Calu3 (cell line): ENCODE measurements at regions not wholly inside any gene's neighbourhood (a gene's known extent, or its start where the extent isn't known, plus 50 kb on each side); places are given as distances from the start of the nearest gene placed in this dataset.

Source experiments
- BruUV-seq: library from RNA; stranded (reverse); fragments of 400-500 nt; replicated peaks from 2 replicates; lab custom pipeline; 2021; lab: Mats Ljungman, UMichigan
- CTCF ChIA-PET: fragments of 300-600 bp; sonication (Branson Sonifier 250); formaldehyde crosslinking; loops from one replicate; lab custom pipeline; 2022; ENCODE audit warnings: antibody characterized with exemption; lab: Charles Lee
- DNase-seq: peaks from one replicate; pipeline ENCODE4 v3.0.0; 2022
- H3K27ac Mint-ChIP-seq: one replicate; pipeline ENCODE4 v1.8.0; 2022; ENCODE audit warnings: mixed read lengths; ENCODE audit not compliant: unreplicated experiment
- H3K27me3 Mint-ChIP-seq: one replicate; pipeline ENCODE4 v1.8.0; 2022; ENCODE audit warnings: mixed read lengths; ENCODE audit not compliant: unreplicated experiment
- H3K36me3 Mint-ChIP-seq: one replicate; pipeline ENCODE4 v1.8.0; 2022; ENCODE audit warnings: mild to moderate bottlenecking, moderate library complexity, mixed read lengths; ENCODE audit not compliant: insufficient read depth, unreplicated experiment
- H3K4me1 Mint-ChIP-seq: one replicate; pipeline ENCODE4 v1.8.0; 2022; ENCODE audit warnings: mild to moderate bottlenecking, low read depth, mixed read lengths; ENCODE audit not compliant: unreplicated experiment
- H3K4me3 Mint-ChIP-seq: one replicate; pipeline ENCODE4 v1.8.0; 2022; ENCODE audit warnings: mild to moderate bottlenecking, low read depth, moderate library complexity, mixed read lengths; ENCODE audit not compliant: unreplicated experiment
- H3K9me3 Mint-ChIP-seq: one replicate; pipeline ENCODE4 v1.8.0; 2022; ENCODE audit warnings: low read depth, mixed read lengths; ENCODE audit not compliant: unreplicated experiment
- CTCF ChIP-seq: fragments of 200-600 bp; IDR thresholded peaks from one replicate; pipeline ENCODE4 v1.8.0; 2022; ENCODE audit warnings: antibody characterized with exemption; ENCODE audit not compliant: unreplicated experiment
- intact Hi-C: fragments of 100-400 bp; cut with micrococcal nuclease; formaldehyde crosslinking; loops from one replicate; pipeline ENCODE4 v1.10.0; 2022; ENCODE audit not compliant: unreplicated experiment

- intact Hi-C loops, result loop anchor here (5.0 to 10.0 kb wide), 3 partner anchors 121 to 411 kb away; partner anchors contain the start of gene MYO3A
- Mint-ChIP-seq H3K36me3 (no peaks in the 10 kb centered on the region), H3K27me3 (no peaks in the 10 kb centered on the region), H3K27ac (no peak overlapping the region), H3K4me3 (no peak overlapping the region), H3K4me1 (no peaks in the 10 kb centered on the region), H3K9me3 (no peaks in the 10 kb centered on the region)
- no TSS peak for BruUV-seq
- CTCF ChIA-PET, result no interaction called here
- no peak for TF ChIP-seq CTCF
- no peak for DNase-seq
Measured at GRCh38 chr10:25756784-25757183, 177.2 kb upstream of the MYO3A start.

- intact Hi-C loops, result loop anchor here (1.0 to 10.0 kb wide), 4 partner anchors 119 to 511 kb away; partner anchors contain the start of gene MYO3A
- Mint-ChIP-seq H3K4me3 (no peak overlapping the region), H3K27me3 (peaks cover 4% of the 10 kb centered on the region), H3K9me3 (no peaks in the 10 kb centered on the region), H3K4me1 (no peaks in the 10 kb centered on the region), H3K27ac (no peak overlapping the region), H3K36me3 (no peaks in the 10 kb centered on the region)
- CTCF ChIA-PET, result interaction anchor here (0.8 to 1.1 kb wide), 3 partner anchors 12 to 512 kb away, joined by 3 read pairs; no protein-coding TSS in a partner anchor
- no TSS peak for BruUV-seq
- DNase-seq, result peak; percentile 47
- no peak for TF ChIP-seq CTCF
Measured at GRCh38 chr10:25758041-25758457, 176.0 kb upstream of the MYO3A start.

- H3K4me3 Mint-ChIP-seq, result no peak overlapping the region
- CTCF ChIA-PET, result interaction anchor here (0.8 to 1.1 kb wide), 3 partner anchors 12 to 511 kb away, joined by 3 read pairs; no protein-coding TSS in a partner anchor
- no peaks in the 10 kb centered on the region for H3K36me3 Mint-ChIP-seq
- BruUV-seq, result no TSS peak
- intact Hi-C loops, result loop anchor here (1.0 to 10.0 kb wide), 4 partner anchors 119 to 511 kb away; partner anchors contain the start of gene MYO3A
- no peaks in the 10 kb centered on the region for H3K4me1 Mint-ChIP-seq
- no peak overlapping the region for H3K27ac Mint-ChIP-seq
- no peaks in the 10 kb centered on the region for H3K9me3 Mint-ChIP-seq
- H3K27me3 Mint-ChIP-seq, result peaks cover 8% of the 10 kb centered on the region
- no peak for DNase-seq
- no peak for TF ChIP-seq CTCF
Measured at GRCh38 chr10:25758511-25758910, 175.5 kb upstream of the MYO3A start.

- intact Hi-C loops, result no loop called here
- Mint-ChIP-seq H3K27ac (no peak overlapping the region), H3K36me3 (no peaks in the 10 kb centered on the region), H3K4me1 (no peaks in the 10 kb centered on the region), H3K4me3 (no peak overlapping the region), H3K27me3 (peaks cover 43% of the 10 kb centered on the region), H3K9me3 (no peaks in the 10 kb centered on the region)
- CTCF ChIA-PET, result no interaction called here
- BruUV-seq, result no TSS peak
- DNase-seq, result no peak
- TF ChIP-seq CTCF, result no peak
Measured at GRCh38 chr10:25761937-25762336, 172.1 kb upstream of the MYO3A start.
